NOMO-1 (cell line): ENCODE measurements at regions not wholly inside any gene's neighbourhood (a gene's known extent, or its start where the extent isn't known, plus 50 kb on each side); places are given as distances from the start of the nearest gene placed in this dataset.
"Not testable (repeated sequence)": the region's sequence is repeated elsewhere in the genome, so short reads cannot be mapped to it uniquely, and the experiment has no call there.

Source experiments
- DNase-seq, 2 experiments: peaks; one replicate each; lab custom pipeline; 2025; ENCODE audit not compliant: unreplicated experiment in 2 of 2; lab: John Stamatoyannopoulos, UW

DNA sequence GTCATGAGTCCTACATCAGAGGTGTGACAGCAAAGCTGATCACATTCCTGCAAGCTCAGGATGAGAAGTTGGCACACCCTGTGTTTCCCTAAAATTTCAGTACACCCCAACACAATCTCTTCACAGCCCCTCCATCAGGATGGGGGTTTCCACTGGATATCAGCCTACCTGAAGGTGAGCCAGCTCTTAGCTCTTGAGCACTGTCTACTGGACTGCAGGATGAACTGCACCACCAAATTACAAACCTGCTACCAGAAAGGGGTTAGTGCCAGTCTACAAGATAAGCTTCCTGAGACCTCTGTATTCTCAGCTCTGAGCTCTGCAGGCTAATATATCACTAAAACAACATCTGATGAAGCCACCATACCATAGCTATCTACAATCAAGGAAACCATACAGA lies 1616.2 kb upstream of the SPRY2 start:
- DNase-seq = no peak

DNA sequence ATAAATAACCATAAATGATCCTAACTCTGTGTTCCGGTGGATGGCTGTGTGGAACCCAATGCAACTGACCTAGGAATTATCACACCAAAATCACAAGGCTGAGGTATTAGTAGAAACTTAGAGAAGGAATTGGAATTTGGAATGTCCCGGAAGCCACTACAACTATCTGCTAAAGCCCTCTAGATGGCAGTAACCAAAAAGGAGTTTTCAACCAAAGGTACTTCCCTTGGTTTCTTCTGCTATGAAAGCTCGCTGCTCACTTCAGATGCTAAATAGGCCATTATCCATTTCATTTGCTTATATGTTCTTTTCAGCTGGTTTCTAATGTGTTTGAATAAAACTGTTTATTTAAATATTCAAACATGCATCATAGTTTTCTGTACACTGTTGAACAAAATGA lies 1589.1 kb upstream of the SPRY2 start:
- DNase-seq = peak in 1 of 2 experiments; percentile 10

DNA sequence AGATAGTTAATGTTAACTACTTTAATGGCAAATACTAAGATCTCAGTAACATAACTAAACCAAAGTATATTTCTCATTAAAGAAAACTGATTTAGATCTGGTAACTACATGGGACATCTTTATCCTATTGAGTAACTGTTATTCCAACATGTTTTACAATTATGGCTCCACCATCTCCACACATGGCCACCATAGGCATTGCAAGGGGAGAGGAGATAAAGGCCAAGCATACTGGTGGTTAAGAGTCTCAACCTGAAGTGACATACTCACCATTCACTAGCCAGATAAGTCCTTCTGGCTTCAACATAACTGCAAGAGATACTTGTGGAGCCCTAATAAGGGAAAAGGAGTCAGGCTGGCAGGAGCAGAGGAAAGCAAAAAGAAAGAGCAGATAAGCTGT lies 1586.4 kb upstream of the SPRY2 start:
- no peak for DNase-seq

GRCh38 chr13:81917810-81918209 lies 1576.9 kb upstream of the SPRY2 start:
- DNase-seq = no peak

GRCh38 chr13:81916461-81916860 lies 1575.5 kb upstream of the SPRY2 start:
- DNase-seq = no peak

GRCh38 chr13:81907787-81908372 lies 1567.0 kb upstream of the SPRY2 start:
- DNase-seq = no peak

- no peak for DNase-seq
These were observed 1547.9 kb upstream of the SPRY2 start for GRCh38 chr13:81888855-81889254.

DNA sequence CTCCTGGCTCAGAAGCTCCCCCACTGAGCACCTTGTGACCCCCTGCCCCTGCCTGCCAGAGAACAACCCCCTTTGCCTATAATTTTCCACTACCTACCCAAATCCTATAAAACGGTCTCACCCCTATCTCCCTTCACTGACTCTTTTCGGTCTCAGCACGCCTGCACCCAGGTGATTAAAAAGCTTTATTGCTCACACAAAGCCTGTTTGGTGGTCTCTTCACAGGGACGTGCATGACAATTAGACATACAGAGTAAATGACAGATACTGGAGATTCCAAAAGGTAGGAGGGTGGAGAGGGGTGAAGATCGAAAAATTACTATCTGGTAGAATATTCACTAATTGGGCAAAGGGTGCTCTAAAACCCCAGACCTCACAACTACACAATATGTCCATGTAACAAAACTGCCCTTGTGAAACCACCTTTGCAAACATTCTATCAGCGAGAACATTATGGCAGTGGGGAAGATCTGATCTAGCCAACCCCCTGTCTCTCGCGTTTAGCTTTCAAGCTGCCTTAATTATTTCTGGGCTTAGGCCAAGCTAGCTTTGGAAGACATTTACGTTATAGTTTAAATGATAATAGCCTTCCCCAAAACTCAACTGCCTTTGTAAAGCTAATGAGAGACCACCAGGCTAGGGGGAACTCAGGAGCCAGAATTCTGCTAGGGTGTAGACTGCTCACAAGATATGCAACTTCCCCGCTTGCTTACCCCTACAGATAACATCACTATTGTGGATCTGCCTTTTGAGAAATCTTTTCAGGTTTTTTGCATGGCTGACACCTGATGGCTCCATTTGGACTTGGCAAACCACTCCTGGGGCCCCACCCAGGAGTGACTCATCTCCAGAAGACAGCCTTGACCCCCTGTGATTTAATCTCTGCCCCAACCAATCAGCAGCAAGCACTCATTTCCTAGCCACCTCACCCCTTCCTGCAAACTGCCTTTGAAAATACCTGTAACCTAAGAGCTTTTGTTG lies 1534.0 kb upstream of the SPRY2 start:
- no peak for DNase-seq

GRCh38 chr13:81874253-81874652 lies 1533.3 kb upstream of the SPRY2 start:
- DNase-seq = no peak

DNA sequence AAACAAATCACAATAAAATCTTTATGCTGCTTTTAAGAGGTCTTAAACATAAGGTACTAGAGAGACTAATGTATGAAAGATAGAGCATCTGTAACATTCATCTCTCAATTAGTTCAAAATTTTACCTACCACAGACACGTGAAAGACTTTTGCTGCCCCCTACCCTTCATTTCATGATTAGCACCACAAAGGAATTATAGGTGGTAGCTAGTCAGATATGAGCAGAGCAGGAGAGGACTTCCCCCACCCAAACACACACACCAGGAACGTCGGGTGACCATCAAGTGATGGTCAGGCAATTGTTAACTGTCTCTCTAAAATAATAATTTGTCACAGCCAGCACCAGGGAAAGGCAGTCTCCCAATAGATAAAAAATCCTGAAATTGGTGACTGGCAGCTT lies 1531.7 kb upstream of the SPRY2 start:
- no peak for DNase-seq

- DNase-seq = not testable (repeated sequence)
These were observed 1530.9 kb upstream of the SPRY2 start for GRCh38 chr13:81871751-81872325.

- DNase-seq = no peak
These were observed 1507.4 kb upstream of the SPRY2 start for GRCh38 chr13:81848291-81848690.

DNA sequence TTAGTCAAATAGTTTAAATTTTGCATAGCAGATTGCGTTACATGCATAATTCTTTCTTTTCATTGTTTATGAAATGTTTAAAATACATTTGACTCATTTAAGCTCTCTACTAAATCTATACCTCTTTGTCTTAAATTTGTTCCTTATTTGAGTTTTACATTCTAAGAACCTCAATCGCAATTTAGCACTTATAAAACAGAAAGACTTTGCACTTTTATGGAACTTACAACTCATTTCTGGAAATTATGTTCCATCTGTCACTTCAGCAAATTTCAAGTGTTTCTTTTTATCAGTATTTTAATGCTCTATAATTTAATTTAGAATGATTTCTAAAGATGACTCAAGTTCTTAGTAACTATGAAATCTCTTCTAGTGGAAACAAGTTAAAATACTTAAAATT lies 1505.8 kb upstream of the SPRY2 start:
- DNase-seq = no peak

DNA sequence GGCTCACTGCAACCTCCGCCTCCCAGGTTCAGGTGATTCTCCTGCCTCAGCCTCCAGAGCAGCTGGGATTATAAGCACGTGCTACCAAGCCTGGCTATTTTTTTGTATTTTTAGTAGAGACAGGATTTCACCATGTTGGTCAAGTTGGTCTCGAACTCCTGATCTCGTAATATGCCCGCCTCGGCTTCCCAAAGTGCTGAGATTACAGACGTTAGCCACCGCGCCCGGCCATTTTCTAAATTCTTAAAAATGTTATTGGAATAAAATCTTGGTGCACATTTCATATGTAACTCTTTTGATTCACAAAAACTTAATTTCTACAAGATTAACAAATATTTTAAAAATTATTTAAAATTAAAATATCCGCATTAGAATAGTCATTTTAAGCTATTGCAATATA lies 1480.3 kb upstream of the SPRY2 start:
- DNase-seq = no peak

DNA sequence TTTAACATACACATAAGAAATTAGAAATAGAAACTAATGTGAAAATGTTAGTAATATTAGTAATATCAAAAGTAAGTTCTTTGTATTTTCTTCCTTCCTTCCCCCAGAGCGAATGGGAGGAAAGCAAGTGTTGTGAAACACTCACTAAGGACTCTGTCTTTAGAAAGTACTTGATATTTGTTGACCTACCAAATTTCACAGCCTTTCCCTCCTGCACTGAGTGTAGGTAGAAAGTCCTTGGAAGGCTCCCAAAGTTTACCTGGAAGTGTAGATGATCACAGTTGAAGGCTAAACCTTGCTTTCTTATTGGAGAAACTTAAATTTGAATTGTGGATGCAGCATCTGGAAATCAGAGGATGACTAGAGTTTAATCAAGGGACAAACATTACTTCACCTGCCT lies 1459.5 kb upstream of the SPRY2 start:
- no peak for DNase-seq

DNA sequence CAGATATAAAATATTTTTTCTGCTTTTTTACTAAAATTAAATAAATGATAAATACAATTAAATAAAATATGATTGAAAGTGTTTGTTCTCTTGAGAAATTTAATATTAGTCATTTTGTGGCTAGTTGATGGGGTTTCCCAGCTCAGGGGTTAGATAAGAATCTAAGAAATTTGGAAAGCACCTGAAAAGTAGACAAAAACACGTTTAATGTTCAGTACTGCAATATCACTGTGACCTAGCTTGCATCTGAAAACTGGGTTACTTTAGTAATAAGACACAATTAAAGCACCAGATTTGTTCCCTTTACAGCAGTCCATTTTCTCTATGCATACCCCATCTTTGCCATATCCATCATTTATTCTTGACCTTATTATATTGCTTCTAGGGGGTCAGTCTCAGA lies 1454.8 kb upstream of the SPRY2 start:
- DNase-seq = no peak

- DNase-seq = no peak
These were observed 1450.7 kb upstream of the SPRY2 start for GRCh38 chr13:81791641-81792040.

GRCh38 chr13:81781471-81781870 lies 1440.5 kb upstream of the SPRY2 start:
- DNase-seq = no peak

- no peak for DNase-seq
These were observed 1439.0 kb upstream of the SPRY2 start for GRCh38 chr13:81779876-81780275.

GRCh38 chr13:81778350-81778749 lies 1437.4 kb upstream of the SPRY2 start:
- DNase-seq = no peak

- no peak for DNase-seq
These were observed 1432.3 kb upstream of the SPRY2 start for GRCh38 chr13:81773263-81773662.

- no peak for DNase-seq
These were observed 1431.0 kb upstream of the SPRY2 start for GRCh38 chr13:81771951-81772350.
